ENCODE measurements at regions not wholly inside any gene's neighbourhood (a gene's known extent, or its start where the extent isn't known, plus 50 kb on each side); places are given as distances from the start of the nearest gene placed in this dataset.

DNA sequence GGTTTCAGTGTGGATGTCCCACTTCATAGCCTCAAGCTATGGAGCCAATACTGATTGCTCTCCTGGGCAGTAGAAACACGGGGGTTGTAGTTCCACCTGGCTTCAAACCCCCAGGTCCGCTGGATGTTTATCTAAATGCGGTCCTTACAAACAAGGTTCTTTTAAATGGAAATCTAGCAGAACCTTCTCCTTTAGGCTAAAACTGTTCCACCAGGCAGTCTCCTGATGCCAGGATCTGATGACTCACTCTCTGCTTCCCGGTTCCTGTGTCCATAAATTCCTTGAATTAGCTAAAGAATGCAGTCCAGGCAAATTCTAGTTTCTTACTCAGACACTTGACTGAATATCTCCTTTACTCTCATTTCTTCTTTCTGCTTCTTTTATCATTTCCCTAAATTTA lies 108.4 kb upstream of the FAM3C start:
- Histone ChIP-seq H3K27ac (no peak overlapping the region), H3K4me3 (no peak overlapping the region), H3K36me3 (no peaks in the 10 kb centered on the region), H3K9me3 (peaks cover 11% of the 10 kb centered on the region), H3K4me1 (no peaks in the 10 kb centered on the region), H3K27me3 (no peaks in the 10 kb centered on the region)
- DNase-seq = no peak
- no peak for ATAC-seq
- intact Hi-C loops (cut with DNase I) = no loop called here
- no peak for TF ChIP-seq CTCF (IDR thresholded peaks at IDR 0.05)

GRCh38 chr7:121503730-121504129 lies 107.6 kb upstream of the FAM3C start:
- peaks cover 11% of the 10 kb centered on the region for H3K9me3 ChIP-seq
- no peaks in the 10 kb centered on the region for H3K36me3 ChIP-seq
- intact Hi-C loops (cut with DNase I) = no loop called here
- ATAC-seq (peak; percentile 29), DNase-seq (no peak)
- TF ChIP-seq CTCF (IDR thresholded peaks at IDR 0.05) = no peak
- H3K4me3 ChIP-seq = no peak overlapping the region
- H3K27me3 ChIP-seq = no peaks in the 10 kb centered on the region
- H3K27ac ChIP-seq = no peak overlapping the region
- H3K4me1 ChIP-seq = no peaks in the 10 kb centered on the region

- no peaks in the 10 kb centered on the region for H3K36me3 ChIP-seq
- H3K27ac ChIP-seq = no peak overlapping the region
- DNase-seq (no peak), ATAC-seq (no peak)
- H3K9me3 ChIP-seq = peaks cover 11% of the 10 kb centered on the region
- H3K4me3 ChIP-seq = no peak overlapping the region
- H3K4me1 ChIP-seq = no peaks in the 10 kb centered on the region
- intact Hi-C loops (cut with DNase I) = no loop called here
- no peak for TF ChIP-seq CTCF (IDR thresholded peaks at IDR 0.05)
- H3K27me3 ChIP-seq = no peaks in the 10 kb centered on the region
These were observed 106.9 kb upstream of the FAM3C start for GRCh38 chr7:121503039-121503438.

DNA sequence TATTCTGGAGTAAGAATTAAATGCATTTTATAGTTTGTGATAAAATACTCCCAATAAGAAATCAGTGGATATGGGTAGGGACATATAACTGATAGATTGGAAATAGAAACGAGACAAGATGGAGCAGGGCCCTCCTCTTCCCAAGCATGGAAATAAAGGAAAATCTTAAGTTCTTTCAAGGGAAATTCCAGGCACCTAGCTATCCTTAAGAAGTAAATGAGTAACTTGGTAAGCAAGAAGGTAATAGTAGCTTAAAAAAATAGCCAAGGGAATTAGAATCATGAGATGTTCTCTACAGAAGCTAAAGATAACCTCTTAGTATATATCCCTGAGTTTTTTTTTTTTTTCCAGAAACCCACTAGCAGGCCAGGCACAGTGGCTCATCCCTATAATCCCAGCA lies 105.5 kb upstream of the FAM3C start:
- Histone ChIP-seq H3K4me1 (no peaks in the 10 kb centered on the region), H3K36me3 (no peaks in the 10 kb centered on the region), H3K27me3 (no peaks in the 10 kb centered on the region), H3K9me3 (peaks cover 11% of the 10 kb centered on the region), H3K27ac (no peak overlapping the region), H3K4me3 (no peak overlapping the region)
- ATAC-seq = no peak
- TF ChIP-seq CTCF (IDR thresholded peaks at IDR 0.05) = no peak
- DNase-seq = no peak
- intact Hi-C loops (cut with DNase I) = no loop called here

- Histone ChIP-seq H3K27ac (no peak overlapping the region), H3K9me3 (peaks cover 5% of the 10 kb centered on the region), H3K4me3 (no peak overlapping the region), H3K27me3 (no peaks in the 10 kb centered on the region), H3K4me1 (no peaks in the 10 kb centered on the region), H3K36me3 (no peaks in the 10 kb centered on the region)
- ATAC-seq (no peak), DNase-seq (no peak)
- intact Hi-C loops (cut with DNase I) = no loop called here
- no peak for TF ChIP-seq CTCF (IDR thresholded peaks at IDR 0.05)
These were observed 104.4 kb upstream of the FAM3C start for GRCh38 chr7:121500360-121501058.

DNA sequence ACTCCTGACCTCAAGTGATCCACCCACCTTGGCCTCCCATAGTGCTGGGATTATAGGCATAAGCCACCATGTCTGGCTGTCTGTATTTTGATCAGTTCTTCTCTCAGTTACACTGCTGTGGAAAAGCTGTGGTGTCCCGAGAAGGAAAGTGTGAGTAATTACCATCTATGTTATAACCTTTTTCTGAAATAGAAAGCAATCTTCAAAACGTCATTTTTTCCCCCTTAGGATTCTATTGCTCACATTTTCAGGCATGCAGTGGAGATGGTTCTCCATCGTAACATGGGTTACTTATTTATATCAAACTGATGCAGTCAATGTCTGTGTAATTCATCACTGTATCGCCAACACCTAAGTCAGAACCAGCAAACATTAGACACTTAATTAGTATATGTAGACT lies 103.5 kb upstream of the FAM3C start:
- intact Hi-C loops (cut with DNase I) = no loop called here
- H3K4me3 ChIP-seq = no peak overlapping the region
- ATAC-seq (no peak), DNase-seq (no peak)
- no peaks in the 10 kb centered on the region for H3K4me1 ChIP-seq
- H3K9me3 ChIP-seq = no peaks in the 10 kb centered on the region
- no peaks in the 10 kb centered on the region for H3K36me3 ChIP-seq
- TF ChIP-seq CTCF (IDR thresholded peaks at IDR 0.05) = no peak
- H3K27ac ChIP-seq = no peak overlapping the region
- H3K27me3 ChIP-seq = no peaks in the 10 kb centered on the region

Measured in upper lobe of right lung (tissue), 1 donor.